ENCODE measurements at regions not wholly inside any gene's neighbourhood (a gene's known extent, or its start where the extent isn't known, plus 50 kb on each side); places are given as distances from the start of the nearest gene placed in this dataset.
"Not testable (repeated sequence)": the region's sequence is repeated elsewhere in the genome, so short reads cannot be mapped to it uniquely, and the experiment has no call there.

GRCh38 chr5:17123773-17124172, 93.7 kb upstream of the BASP1 start:
- DNase-seq (ENCODE audit: low read depth): not testable (repeated sequence)

- DNase-seq (ENCODE audit: low read depth): peak; percentile 70
Measured at GRCh38 chr5:17127743-17128231, 89.6 kb upstream of the BASP1 start.

- peak; percentile 36 for DNase-seq (ENCODE audit: low read depth)
Measured at GRCh38 chr5:17129093-17129849, 88.2 kb upstream of the BASP1 start.

- DNase-seq (ENCODE audit: low read depth): peak; percentile 67
Measured at GRCh38 chr5:17130302-17130701, 87.1 kb upstream of the BASP1 start.

GRCh38 chr5:17132444-17133083, 84.9 kb upstream of the BASP1 start:
- DNase-seq (ENCODE audit: low read depth): peak; percentile 43

- no peak for DNase-seq (ENCODE audit: low read depth)
Measured at GRCh38 chr5:17135050-17135449, 82.4 kb upstream of the BASP1 start.

GRCh38 chr5:17143335-17143734, 74.1 kb upstream of the BASP1 start:
- DNase-seq (ENCODE audit: low read depth): no peak

- DNase-seq (ENCODE audit: low read depth): no peak
Measured at GRCh38 chr5:17146280-17146841, 71.1 kb upstream of the BASP1 start.

GRCh38 chr5:17147170-17147569, 70.3 kb upstream of the BASP1 start:
- no peak for DNase-seq (ENCODE audit: low read depth)

- no peak for DNase-seq (ENCODE audit: low read depth)
Measured at GRCh38 chr5:17147617-17148016, 69.8 kb upstream of the BASP1 start.

GRCh38 chr5:17148481-17148880, 69.0 kb upstream of the BASP1 start:
- no peak for DNase-seq (ENCODE audit: low read depth)

- no peak for DNase-seq (ENCODE audit: low read depth)
Measured at GRCh38 chr5:17149786-17150185, 67.6 kb upstream of the BASP1 start.

- no peak for DNase-seq (ENCODE audit: low read depth)
Measured at GRCh38 chr5:17150531-17150930, 66.9 kb upstream of the BASP1 start.

GRCh38 chr5:17151686-17152085, 65.7 kb upstream of the BASP1 start:
- no peak for DNase-seq (ENCODE audit: low read depth)

GRCh38 chr5:17154211-17154996, 63.0 kb upstream of the BASP1 start:
- DNase-seq (ENCODE audit: low read depth): peak; percentile 52

GRCh38 chr5:17156463-17156862, 61.0 kb upstream of the BASP1 start:
- no peak for DNase-seq (ENCODE audit: low read depth)

GRCh38 chr5:17157294-17157693, 60.1 kb upstream of the BASP1 start:
- peak; percentile 34 for DNase-seq (ENCODE audit: low read depth)

- peak; percentile 49 for DNase-seq (ENCODE audit: low read depth)
Measured at GRCh38 chr5:17157916-17158529, 59.4 kb upstream of the BASP1 start.

GRCh38 chr5:17160756-17161040, 56.7 kb upstream of the BASP1 start:
- DNase-seq (ENCODE audit: low read depth): no peak

- DNase-seq (ENCODE audit: low read depth): no peak
Measured at GRCh38 chr5:17161662-17162061, 55.8 kb upstream of the BASP1 start.

- DNase-seq (ENCODE audit: low read depth): no peak
Measured at GRCh38 chr5:17163221-17163620, 54.2 kb upstream of the BASP1 start.
